Progenitor cell of endocrine pancreas (in vitro differentiated cells): ENCODE measurements at regions not wholly inside any gene's neighbourhood (a gene's known extent, or its start where the extent isn't known, plus 50 kb on each side); places are given as distances from the start of the nearest gene placed in this dataset.

Experiments
- DNase-seq: peaks from one replicate; pipeline ENCODE4 v3.0.0; 2021; ENCODE audit warnings: low spot score; ENCODE audit not compliant: unreplicated experiment
- H3K27ac Mint-ChIP-seq: 2 replicates; pipeline ENCODE4 v1.8.0; 2021; ENCODE audit warnings: mild to moderate bottlenecking, moderate library complexity, mixed read lengths
- H3K27me3 Mint-ChIP-seq: 2 replicates; pipeline ENCODE4 v1.8.0; 2021; ENCODE audit warnings: mixed read lengths
- H3K36me3 Mint-ChIP-seq: 2 replicates; pipeline ENCODE4 v1.8.0; 2022; ENCODE audit warnings: mixed read lengths; ENCODE audit not compliant: insufficient read depth
- H3K4me1 Mint-ChIP-seq: 2 replicates; pipeline ENCODE4 v1.8.0; 2021; ENCODE audit warnings: low read depth, mixed read lengths
- H3K4me3 Mint-ChIP-seq: 2 replicates; pipeline ENCODE4 v1.8.0; 2021; ENCODE audit warnings: low read depth, mild to moderate bottlenecking, moderate library complexity, mixed read lengths
- H3K9me3 Mint-ChIP-seq: 2 replicates; pipeline ENCODE4 v1.8.0; 2021; ENCODE audit warnings: low read depth, mixed read lengths
- CTCF ChIP-seq: fragments of 200-600 bp; sonication (generic); IDR thresholded peaks from one replicate; pipeline ENCODE4 v1.5.0; 2021; ENCODE audit warnings: antibody characterized with exemption, mild to moderate bottlenecking; ENCODE audit not compliant: unreplicated experiment

- H3K4me1 Mint-ChIP-seq, result no peaks in the 10 kb centered on the region
- no peak overlapping the region for H3K27ac Mint-ChIP-seq
- TF ChIP-seq CTCF, result no peak
- no peak overlapping the region for H3K4me3 Mint-ChIP-seq
- H3K9me3 Mint-ChIP-seq, result no peaks in the 10 kb centered on the region
- H3K27me3 Mint-ChIP-seq, result peaks cover 6% of the 10 kb centered on the region
- DNase-seq, result no peak
- H3K36me3 Mint-ChIP-seq, result no peaks in the 10 kb centered on the region
Observed at GRCh38 chr2:104233591-104233990, 620.3 kb upstream of the POU3F3 start.

GRCh38 chr2:104236491-104236890 lies 617.4 kb upstream of the POU3F3 start:
- no peaks in the 10 kb centered on the region for H3K4me1 Mint-ChIP-seq
- TF ChIP-seq CTCF, result no peak
- H3K27ac Mint-ChIP-seq, result no peak overlapping the region
- H3K4me3 Mint-ChIP-seq, result no peak overlapping the region
- no peak for DNase-seq
- peaks cover 1% of the 10 kb centered on the region for H3K36me3 Mint-ChIP-seq
- H3K27me3 Mint-ChIP-seq, result peaks cover 4% of the 10 kb centered on the region
- H3K9me3 Mint-ChIP-seq, result peaks cover 15% of the 10 kb centered on the region

GRCh38 chr2:104240984-104241383 lies 612.9 kb upstream of the POU3F3 start:
- no peak for DNase-seq
- peaks cover 35% of the 10 kb centered on the region for H3K9me3 Mint-ChIP-seq
- H3K27ac Mint-ChIP-seq, result no peak overlapping the region
- H3K36me3 Mint-ChIP-seq, result peaks cover 1% of the 10 kb centered on the region
- no peak overlapping the region for H3K4me3 Mint-ChIP-seq
- no peaks in the 10 kb centered on the region for H3K4me1 Mint-ChIP-seq
- no peak for TF ChIP-seq CTCF
- peaks cover 4% of the 10 kb centered on the region for H3K27me3 Mint-ChIP-seq

GRCh38 chr2:104249629-104250028 lies 604.3 kb upstream of the POU3F3 start:
- no peak for TF ChIP-seq CTCF
- Mint-ChIP-seq H3K27ac (no peak overlapping the region), H3K4me3 (no peak overlapping the region), H3K9me3 (peaks cover 4% of the 10 kb centered on the region), H3K4me1 (no peaks in the 10 kb centered on the region), H3K36me3 (no peaks in the 10 kb centered on the region), H3K27me3 (no peaks in the 10 kb centered on the region)
- DNase-seq, result no peak

- H3K4me3 Mint-ChIP-seq, result no peak overlapping the region
- DNase-seq, result no peak
- H3K27ac Mint-ChIP-seq, result no peak overlapping the region
- no peaks in the 10 kb centered on the region for H3K36me3 Mint-ChIP-seq
- TF ChIP-seq CTCF, result no peak
- no peaks in the 10 kb centered on the region for H3K4me1 Mint-ChIP-seq
- H3K27me3 Mint-ChIP-seq, result no peaks in the 10 kb centered on the region
- peaks cover 3% of the 10 kb centered on the region for H3K9me3 Mint-ChIP-seq
Observed at GRCh38 chr2:104250635-104251034, 603.3 kb upstream of the POU3F3 start.

- H3K9me3 Mint-ChIP-seq, result peaks cover 17% of the 10 kb centered on the region
- no peaks in the 10 kb centered on the region for H3K27me3 Mint-ChIP-seq
- no peak overlapping the region for H3K27ac Mint-ChIP-seq
- no peak overlapping the region for H3K4me3 Mint-ChIP-seq
- peak; percentile 20 for TF ChIP-seq CTCF
- H3K4me1 Mint-ChIP-seq, result no peaks in the 10 kb centered on the region
- DNase-seq, result no peak
- no peaks in the 10 kb centered on the region for H3K36me3 Mint-ChIP-seq
Observed at GRCh38 chr2:104254017-104254416, 599.9 kb upstream of the POU3F3 start.
